ENCODE measurements at regions not wholly inside any gene's neighbourhood (a gene's known extent, or its start where the extent isn't known, plus 50 kb on each side); places are given as distances from the start of the nearest gene placed in this dataset.

GRCh38 chr21:35764077-35764476 is 296.2 kb downstream of the SETD4 start:
- TF ChIP-seq CTCF (IDR thresholded peaks at IDR 0.05; ENCODE audit: insufficient read depth, low read length) (no peak), POLR2AphosphoS5 (IDR thresholded peaks at IDR 0.05; ENCODE audit: low read depth) (no peak), REST (IDR thresholded peaks at IDR 0.05; ENCODE audit: insufficient replicate concordance, low read depth) (peak; percentile 69)

Measured in HL-60 (cell line).